Erythroblast (primary cell): ENCODE measurements at regions not wholly inside any gene's neighbourhood (a gene's known extent, or its start where the extent isn't known, plus 50 kb on each side); places are given as distances from the start of the nearest gene placed in this dataset.

Experiments used
- GATA1 ChIP-seq: IDR thresholded peaks from 2 replicates; pipeline ENCODE4 v1.6.1; 2011; ENCODE audit warnings: low read depth, mild to moderate bottlenecking, control low read depth, low read length, moderate library complexity
- POLR2A ChIP-seq: IDR thresholded peaks from 2 replicates; pipeline ENCODE4 v1.6.1; 2011; ENCODE audit warnings: mild to moderate bottlenecking, low read length

- TF ChIP-seq POLR2A (no peak), GATA1 (no peak)
Observed at GRCh38 chr14:22513066-22513812, 75.8 kb downstream of the DAD1 start.
